PC-9 (cell line): ENCODE measurements at regions not wholly inside any gene's neighbourhood (a gene's known extent, or its start where the extent isn't known, plus 50 kb on each side); places are given as distances from the start of the nearest gene placed in this dataset.

Experiments
- BruUV-seq: library from RNA; stranded (reverse); fragments of 400-500 nt; replicated peaks from 2 replicates; lab custom pipeline; 2021; lab: Mats Ljungman, UMichigan
- CTCF ChIA-PET: fragments of 300-600 bp; sonication (Branson Sonifier 250); formaldehyde crosslinking; loops from one replicate; lab custom pipeline; 2022; ENCODE audit warnings: antibody characterized with exemption; lab: Charles Lee
- POLR2A ChIA-PET: fragments of 300-600 bp; sonication (Branson Sonifier 250); formaldehyde crosslinking; loops from one replicate; lab custom pipeline; 2022; ENCODE audit warnings: antibody characterized with exemption; ENCODE audit not compliant: unreplicated experiment; lab: Charles Lee
- DNase-seq, 2 experiments: peaks; one replicate each; pipeline versions ENCODE4 v3.0.0 to v3.0.0-alpha.2; 2015 to 2022; ENCODE audit warnings: mixed read lengths in 1 of 2
- H2AFZ ChIP-seq: fragments of 200-600 bp; sonication (generic); 2 replicates; pipeline ENCODE4 v1.8.1; 2017; ENCODE audit warnings: antibody characterized with exemption
- H3F3A ChIP-seq: fragments of 200-600 bp; sonication (generic); 2 replicates; pipeline ENCODE4 v1.8.1; 2017; ENCODE audit warnings: antibody characterized with exemption, mild to moderate bottlenecking, low read depth; ENCODE audit not compliant: insufficient read depth
- H3K27ac ChIP-seq: fragments of 200-600 bp; sonication (generic); 2 replicates; pipeline ENCODE4 v1.6.1; 2016; ENCODE audit warnings: mixed run types
- H3K27me3 ChIP-seq: fragments of 200-600 bp; sonication (generic); 2 replicates; pipeline ENCODE4 v1.6.1; 2016; ENCODE audit warnings: low read depth, mixed run types; ENCODE audit not compliant: insufficient read depth
- H3K36me3 ChIP-seq: fragments of 200-600 bp; sonication (generic); 2 replicates; pipeline ENCODE4 v1.6.1; 2016; ENCODE audit warnings: low read depth, mixed run types
- H3K4me1 ChIP-seq: fragments of 200-600 bp; sonication (generic); replicated peaks from 2 replicates; pipeline ENCODE4 v1.6.1; 2016; ENCODE audit warnings: mixed run types; ENCODE audit not compliant: insufficient read depth
- H3K4me2 ChIP-seq: fragments of 200-600 bp; sonication (generic); 2 replicates; pipeline ENCODE4 v1.6.1; 2017; ENCODE audit warnings: mixed run types
- H3K4me3 ChIP-seq: fragments of 200-600 bp; sonication (generic); 2 replicates; pipeline ENCODE4 v1.6.1; 2016; ENCODE audit warnings: mixed run types
- H3K79me2 ChIP-seq: fragments of 200-600 bp; sonication (generic); 2 replicates; pipeline ENCODE4 v1.6.1; 2017; ENCODE audit warnings: low read depth, mixed run types
- H3K9me2 ChIP-seq: fragments of 200-600 bp; sonication (generic); 2 replicates; pipeline ENCODE4 v1.8.1; 2017; ENCODE audit warnings: mild to moderate bottlenecking; ENCODE audit not compliant: insufficient read depth
- H3K9me3 ChIP-seq: fragments of 200-600 bp; sonication (generic); 2 replicates; pipeline ENCODE4 v1.8.1; 2016; ENCODE audit warnings: low read depth; ENCODE audit not compliant: insufficient read depth
- H4K20me1 ChIP-seq: fragments of 200-600 bp; sonication (generic); 2 replicates; pipeline ENCODE4 v1.8.1; 2017; ENCODE audit not compliant: insufficient read depth
- EZH2 ChIP-seq: fragments of 200-600 bp; sonication (generic); IDR thresholded peaks from 2 replicates; pipeline ENCODE4 v1.8.0; 2017; ENCODE audit warnings: antibody characterized with exemption, low read depth
- intact Hi-C: fragments of 100-400 bp; cut with micrococcal nuclease; formaldehyde crosslinking; loops from one replicate; pipeline ENCODE4 v1.10.0; 2022; ENCODE audit not compliant: unreplicated experiment
- TF ChIP-seq, protein P1 (sequence below): fragments of 200-600 bp; sonication (generic); conservative IDR thresholded peaks from 2 replicates; pipeline ENCODE4 v1.6.1; 2017; ENCODE audit warnings: mixed run types, antibody characterized with exemption, mild to moderate bottlenecking, moderate library complexity

GRCh38 chr21:19433623-19434022 is 1030.0 kb upstream of the TMPRSS15 start:
- intact Hi-C loops: no loop called here
- H3K9me2 ChIP-seq: no peaks in the 10 kb centered on the region
- POLR2A ChIA-PET: no interaction called here
- TF ChIP-seq, protein P1, sequence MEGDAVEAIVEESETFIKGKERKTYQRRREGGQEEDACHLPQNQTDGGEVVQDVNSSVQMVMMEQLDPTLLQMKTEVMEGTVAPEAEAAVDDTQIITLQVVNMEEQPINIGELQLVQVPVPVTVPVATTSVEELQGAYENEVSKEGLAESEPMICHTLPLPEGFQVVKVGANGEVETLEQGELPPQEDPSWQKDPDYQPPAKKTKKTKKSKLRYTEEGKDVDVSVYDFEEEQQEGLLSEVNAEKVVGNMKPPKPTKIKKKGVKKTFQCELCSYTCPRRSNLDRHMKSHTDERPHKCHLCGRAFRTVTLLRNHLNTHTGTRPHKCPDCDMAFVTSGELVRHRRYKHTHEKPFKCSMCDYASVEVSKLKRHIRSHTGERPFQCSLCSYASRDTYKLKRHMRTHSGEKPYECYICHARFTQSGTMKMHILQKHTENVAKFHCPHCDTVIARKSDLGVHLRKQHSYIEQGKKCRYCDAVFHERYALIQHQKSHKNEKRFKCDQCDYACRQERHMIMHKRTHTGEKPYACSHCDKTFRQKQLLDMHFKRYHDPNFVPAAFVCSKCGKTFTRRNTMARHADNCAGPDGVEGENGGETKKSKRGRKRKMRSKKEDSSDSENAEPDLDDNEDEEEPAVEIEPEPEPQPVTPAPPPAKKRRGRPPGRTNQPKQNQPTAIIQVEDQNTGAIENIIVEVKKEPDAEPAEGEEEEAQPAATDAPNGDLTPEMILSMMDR: no peak
- no peak for TF ChIP-seq EZH2
- no peaks in the 10 kb centered on the region for H4K20me1 ChIP-seq
- no peaks in the 10 kb centered on the region for H3K4me1 ChIP-seq
- no peaks in the 10 kb centered on the region for H3F3A ChIP-seq
- no peaks in the 10 kb centered on the region for H3K79me2 ChIP-seq
- H3K9me3 ChIP-seq: no peaks in the 10 kb centered on the region
- no peak overlapping the region for H2AFZ ChIP-seq
- no peaks in the 10 kb centered on the region for H3K27me3 ChIP-seq
- H3K27ac ChIP-seq: no peak overlapping the region
- no peak overlapping the region for H3K4me2 ChIP-seq
- H3K4me3 ChIP-seq: no peak overlapping the region
- CTCF ChIA-PET: no interaction called here
- no peak for DNase-seq
- no peaks in the 10 kb centered on the region for H3K36me3 ChIP-seq
- BruUV-seq: no TSS peak

DNA sequence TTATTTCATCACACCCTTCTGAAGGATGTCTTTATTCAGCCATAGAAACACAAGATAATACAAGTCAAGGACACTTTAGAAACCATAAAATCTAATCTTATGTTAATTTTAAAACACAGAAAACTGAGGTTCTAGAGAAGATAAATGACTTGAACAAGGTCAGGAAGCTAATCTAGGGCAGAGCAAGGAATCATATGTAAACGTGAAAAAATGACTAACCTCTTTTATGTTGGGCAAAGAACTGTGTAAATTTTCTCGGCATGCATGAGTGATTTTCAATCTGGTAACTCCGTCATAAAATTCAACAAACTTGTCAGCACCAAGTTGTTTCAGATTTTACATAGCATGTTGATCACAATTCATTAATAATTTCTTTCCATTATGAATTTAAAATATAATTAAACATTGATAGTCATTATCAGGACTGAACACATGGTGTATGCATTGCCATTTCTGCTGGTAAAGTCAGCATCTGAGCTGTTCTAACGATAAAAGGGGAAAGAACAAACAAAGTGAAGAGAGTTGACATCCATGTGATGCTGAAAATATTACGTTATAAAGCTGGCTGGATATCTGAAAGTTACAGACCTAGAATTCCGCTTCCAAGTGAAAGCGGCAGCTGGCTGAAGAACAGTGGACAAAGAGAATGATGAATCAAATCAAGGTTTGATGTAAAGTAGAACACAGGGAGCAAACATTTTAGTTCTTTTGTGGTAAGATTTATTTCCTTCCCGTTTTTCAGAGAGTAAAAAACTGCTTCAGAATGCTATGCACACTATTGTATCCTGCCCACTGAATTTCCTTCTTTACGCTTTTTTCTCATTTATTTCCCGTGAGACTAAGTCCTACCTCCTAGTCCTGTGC is 1037.4 kb upstream of the TMPRSS15 start:
- H3K9me2 ChIP-seq: no peaks in the 10 kb centered on the region
- no peak overlapping the region for H3K4me3 ChIP-seq
- ChIA-PET CTCF (no interaction called here), POLR2A (interaction anchor here (0.6 kb wide), 1 partner anchor 1939 kb away, joined by 10 read pairs; no protein-coding TSS in a partner anchor)
- H4K20me1 ChIP-seq: no peaks in the 10 kb centered on the region
- H3K9me3 ChIP-seq: no peaks in the 10 kb centered on the region
- no peaks in the 10 kb centered on the region for H3K4me1 ChIP-seq
- no peaks in the 10 kb centered on the region for H3K27me3 ChIP-seq
- no peak overlapping the region for H2AFZ ChIP-seq
- H3F3A ChIP-seq: no peaks in the 10 kb centered on the region
- H3K36me3 ChIP-seq: no peaks in the 10 kb centered on the region
- no peak for DNase-seq
- intact Hi-C loops: no loop called here
- TF ChIP-seq EZH2: no peak
- TF ChIP-seq, protein P1: no peak
- BruUV-seq: no TSS peak
- H3K27ac ChIP-seq: no peak overlapping the region
- no peak overlapping the region for H3K4me2 ChIP-seq
- no peaks in the 10 kb centered on the region for H3K79me2 ChIP-seq

DNA sequence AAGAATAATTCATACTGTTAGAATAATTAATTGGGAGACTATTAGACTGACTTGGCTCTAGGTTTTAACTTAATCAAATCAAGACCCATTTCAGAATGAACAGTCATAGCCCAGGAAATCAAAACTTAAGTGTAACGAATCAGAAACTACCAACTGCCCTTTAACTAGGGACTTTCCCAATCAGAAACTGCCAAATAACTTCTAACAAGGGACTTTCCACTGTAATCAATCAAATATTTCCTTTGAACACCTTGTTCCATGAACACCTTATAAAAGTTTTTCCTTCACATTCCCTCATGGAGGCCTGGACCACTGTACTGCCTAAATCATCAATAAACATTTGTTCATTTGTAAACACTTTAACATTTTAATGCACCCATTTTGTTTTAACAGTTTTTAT is 1054.7 kb upstream of the TMPRSS15 start:
- ChIA-PET POLR2A (no interaction called here), CTCF (no interaction called here)
- Histone ChIP-seq H4K20me1 (no peaks in the 10 kb centered on the region), H3K4me1 (no peaks in the 10 kb centered on the region), H3K9me2 (no peaks in the 10 kb centered on the region), H3K27ac (no peak overlapping the region), H3F3A (no peaks in the 10 kb centered on the region), H2AFZ (no peak overlapping the region), H3K9me3 (no peaks in the 10 kb centered on the region), H3K27me3 (no peaks in the 10 kb centered on the region), H3K36me3 (no peaks in the 10 kb centered on the region), H3K79me2 (no peaks in the 10 kb centered on the region), H3K4me2 (no peak overlapping the region), H3K4me3 (no peak overlapping the region)
- TF ChIP-seq EZH2: no peak
- TF ChIP-seq, protein P1: no peak
- intact Hi-C loops: no loop called here
- no TSS peak for BruUV-seq
- DNase-seq: no peak
